SK-MEL-5 (cell line): ENCODE measurements at regions not wholly inside any gene's neighbourhood (a gene's known extent, or its start where the extent isn't known, plus 50 kb on each side); places are given as distances from the start of the nearest gene placed in this dataset.
"Not testable (repeated sequence)": the region's sequence is repeated elsewhere in the genome, so short reads cannot be mapped to it uniquely, and the experiment has no call there.

Experiments
- DNase-seq: peaks from one replicate; pipeline ENCODE4 v3.0.0-alpha.2; 2016; ENCODE audit warnings: low read depth, low spot score
- in situ Hi-C: cut with HindIII; loops from 2 replicates; pipeline ENCODE4 v1.10.0; 2016; ENCODE audit warnings: low sequenced_read_pairs, high pct_unique_total_duplicates, low pct_unique_long_range_greater_than_20kb

DNA sequence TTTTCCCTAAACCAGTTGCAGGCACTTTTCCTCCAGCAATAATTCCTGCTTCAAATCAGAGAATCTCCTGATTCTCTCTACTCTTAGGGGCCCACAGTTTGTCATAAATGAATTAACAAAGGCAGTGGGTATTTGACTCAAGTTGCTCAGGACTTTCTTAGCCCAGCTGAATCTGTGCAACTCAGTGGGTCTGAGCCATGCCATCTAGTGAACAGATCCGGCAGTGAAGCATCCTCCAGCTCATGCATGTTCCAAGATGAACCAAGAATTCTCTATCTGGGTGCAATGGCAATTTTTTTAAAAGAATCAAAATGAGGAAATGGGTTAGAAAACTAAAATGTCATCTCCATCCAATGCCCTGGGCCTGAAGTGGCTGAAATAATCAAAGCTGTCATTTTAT is 575.2 kb upstream of the CDH11 start:
- no peak for DNase-seq
- in situ Hi-C loops, result no loop called here

DNA sequence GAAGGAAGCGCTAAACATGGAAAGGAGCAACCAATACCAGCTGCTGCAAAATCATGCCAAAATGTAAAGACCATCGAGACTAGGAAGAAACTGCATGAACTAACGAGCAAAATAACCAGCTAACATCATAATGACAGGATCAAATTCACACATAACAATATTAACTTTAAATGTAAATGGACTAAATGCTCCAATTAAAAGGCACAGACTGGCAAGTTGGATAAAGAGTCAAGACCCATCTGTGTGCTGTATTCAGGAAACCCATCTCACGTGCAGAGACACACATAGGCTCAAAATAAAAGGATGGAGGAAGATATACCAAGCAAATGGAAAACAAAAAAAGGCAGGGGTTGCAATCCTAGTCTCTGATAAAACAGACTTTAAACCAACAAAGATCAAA is 570.0 kb upstream of the CDH11 start:
- in situ Hi-C loops, result not testable (repeated sequence)

DNA sequence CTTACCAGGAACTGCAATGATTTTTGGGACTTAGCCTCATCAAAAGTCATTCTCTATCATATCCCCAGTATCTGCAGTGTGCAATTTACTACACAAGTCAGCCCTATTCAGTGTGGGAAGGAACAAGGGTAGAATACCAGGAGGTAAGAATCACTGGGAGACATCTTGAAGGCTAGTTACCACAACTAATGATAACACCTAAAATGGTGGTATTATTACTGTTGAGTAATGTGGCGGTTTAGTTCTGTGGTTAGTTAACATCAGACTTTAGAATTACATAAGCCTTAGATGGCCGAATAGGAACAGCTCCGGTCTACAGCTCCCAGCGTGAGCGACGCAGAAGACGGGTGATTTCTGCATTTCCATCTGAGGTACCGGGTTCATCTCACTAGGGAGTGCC is 567.9 kb upstream of the CDH11 start:
- in situ Hi-C loops, result no loop called here
- no peak for DNase-seq

More for the DNA sequence above, 570.0 kb upstream of the CDH11 start:
- DNase-seq, result not testable (repeated sequence)

DNA sequence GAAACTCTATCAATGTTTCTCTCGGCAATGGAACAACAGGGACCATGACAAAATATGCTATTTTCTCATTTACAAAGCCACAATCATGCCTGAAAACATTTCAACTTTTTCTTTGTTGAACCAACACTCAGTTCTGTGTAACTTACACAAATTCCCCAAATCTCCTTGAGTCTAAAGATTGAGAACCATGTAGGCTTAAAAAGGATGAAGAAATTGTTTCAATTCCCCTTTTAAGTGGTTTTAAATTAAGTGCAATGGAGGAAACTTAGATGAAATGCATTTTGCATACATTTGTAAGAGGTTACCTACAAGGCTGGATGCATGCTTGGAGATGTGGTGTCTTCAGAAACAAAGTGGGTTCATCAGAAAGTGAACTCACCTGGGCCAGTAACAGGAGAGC is 566.4 kb upstream of the CDH11 start:
- in situ Hi-C loops, result no loop called here
- no peak for DNase-seq

DNA sequence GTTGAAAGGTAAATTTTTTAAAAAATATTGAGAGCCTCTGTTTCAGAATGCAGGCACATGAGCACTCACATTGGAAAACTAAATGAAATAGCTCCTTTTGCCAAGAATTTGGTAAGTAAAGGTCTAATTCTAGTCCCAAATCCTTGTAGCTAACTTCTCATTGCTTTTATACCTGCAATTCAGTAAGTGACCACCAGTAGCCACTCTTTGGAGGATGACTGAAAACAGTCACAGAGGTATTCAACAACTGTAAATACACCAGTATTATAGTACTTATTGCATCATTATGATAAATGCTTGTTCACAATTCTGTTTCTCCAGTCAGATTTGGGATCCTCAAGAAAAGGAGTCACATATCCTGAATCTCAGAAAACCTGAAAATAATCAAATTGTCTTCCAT is 562.4 kb upstream of the CDH11 start:
- in situ Hi-C loops, result no loop called here
- no peak for DNase-seq

DNA sequence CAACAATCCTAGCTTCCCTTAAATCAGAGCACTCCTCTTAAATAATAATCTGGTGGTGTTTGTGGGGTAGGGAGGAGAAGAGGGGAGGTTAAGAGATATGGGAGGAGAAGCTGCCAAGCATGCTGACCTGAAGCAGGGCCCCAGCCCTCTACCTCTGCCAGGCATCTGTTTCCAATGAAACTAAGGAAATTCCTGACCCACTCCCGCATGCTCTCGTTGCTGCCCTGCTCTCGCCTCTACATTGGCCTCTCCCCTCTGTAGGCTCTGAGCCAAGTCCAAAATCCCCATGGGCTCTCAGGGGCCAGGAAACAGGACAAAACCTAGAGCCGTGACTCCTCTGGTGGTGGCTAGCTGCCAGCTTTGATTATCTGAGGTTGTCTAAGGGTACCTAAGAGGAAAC is 559.5 kb upstream of the CDH11 start:
- no peak for DNase-seq
- in situ Hi-C loops, result no loop called here

DNA sequence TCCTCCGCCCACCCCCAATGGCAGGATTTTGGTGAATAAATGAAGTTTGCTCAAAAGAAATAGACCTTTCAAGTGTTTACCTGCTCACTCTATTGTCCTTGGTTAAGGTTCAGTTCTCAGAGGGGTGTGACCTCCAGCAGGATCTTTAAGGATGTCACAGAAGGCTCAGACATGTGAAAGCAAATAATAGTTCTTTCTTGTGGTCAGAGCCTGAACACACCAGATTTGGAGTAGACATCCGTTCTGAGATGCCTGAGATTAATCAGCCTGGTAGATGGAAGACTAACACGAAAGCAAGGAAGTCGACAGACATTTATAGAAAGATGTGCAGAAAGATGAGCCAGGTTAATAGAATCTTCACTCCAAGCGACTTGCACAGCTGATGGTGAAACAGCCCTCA is 557.9 kb upstream of the CDH11 start:
- in situ Hi-C loops, result no loop called here
- no peak for DNase-seq

DNA sequence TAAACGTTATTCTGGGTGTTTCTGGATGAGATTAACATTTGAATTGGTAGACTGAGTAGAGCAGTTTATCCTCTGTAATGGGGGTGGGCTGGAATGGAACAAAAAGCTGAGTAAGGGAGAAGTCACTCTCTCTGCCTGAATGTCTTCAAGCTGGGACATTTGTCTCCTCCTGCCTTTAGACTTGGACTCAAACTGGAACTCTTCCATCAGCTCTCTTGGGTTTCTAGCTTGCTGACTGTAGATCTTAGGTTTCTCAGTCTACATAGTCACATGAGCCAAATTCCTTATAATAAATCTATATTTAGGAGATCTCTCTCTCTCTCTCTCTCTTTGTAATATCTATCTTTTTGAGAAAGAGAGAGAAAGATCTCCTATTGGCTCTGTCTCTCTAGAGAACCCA is 553.3 kb upstream of the CDH11 start:
- DNase-seq, result no peak
- in situ Hi-C loops, result no loop called here

DNA sequence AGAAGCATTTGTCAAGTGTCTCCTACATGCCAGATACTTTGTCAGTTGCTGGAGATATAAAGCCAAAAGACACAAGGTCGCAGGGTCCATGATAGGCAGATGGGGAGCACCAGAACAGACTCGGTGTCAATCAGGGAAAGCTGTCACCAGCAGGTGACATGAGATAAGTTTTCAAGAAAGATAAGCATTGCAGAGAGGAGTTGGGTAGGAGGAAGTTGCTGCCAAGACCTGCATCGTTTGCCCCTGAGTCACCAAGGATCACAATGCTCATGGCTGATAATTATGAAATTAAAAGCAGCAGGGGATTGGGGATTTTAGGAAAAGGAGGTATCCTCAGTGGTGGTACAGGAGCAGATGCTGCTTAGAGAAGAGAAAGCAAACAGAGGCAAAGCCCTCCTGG is 551.1 kb upstream of the CDH11 start:
- DNase-seq, result no peak
- in situ Hi-C loops, result no loop called here

DNA sequence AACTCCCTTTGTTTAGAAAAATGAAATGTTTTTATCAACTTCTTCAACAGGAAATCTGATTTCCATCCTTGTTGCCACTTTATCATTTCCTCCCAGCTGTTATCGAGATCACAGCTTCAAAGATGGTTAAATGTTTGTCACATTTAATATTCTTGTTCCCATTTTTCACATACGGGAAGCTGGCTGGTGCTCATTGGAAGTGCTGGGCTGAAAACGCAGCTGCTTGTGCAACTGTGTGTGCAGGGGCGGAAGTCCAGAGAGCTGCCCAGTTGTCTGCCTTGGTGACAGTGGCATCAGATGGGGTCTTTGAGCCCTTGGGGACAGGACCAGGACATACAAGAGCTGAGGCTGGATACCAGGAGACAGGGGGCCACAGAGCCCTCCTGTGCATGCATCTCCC is 549.2 kb upstream of the CDH11 start:
- no peak for DNase-seq
- in situ Hi-C loops, result no loop called here

DNA sequence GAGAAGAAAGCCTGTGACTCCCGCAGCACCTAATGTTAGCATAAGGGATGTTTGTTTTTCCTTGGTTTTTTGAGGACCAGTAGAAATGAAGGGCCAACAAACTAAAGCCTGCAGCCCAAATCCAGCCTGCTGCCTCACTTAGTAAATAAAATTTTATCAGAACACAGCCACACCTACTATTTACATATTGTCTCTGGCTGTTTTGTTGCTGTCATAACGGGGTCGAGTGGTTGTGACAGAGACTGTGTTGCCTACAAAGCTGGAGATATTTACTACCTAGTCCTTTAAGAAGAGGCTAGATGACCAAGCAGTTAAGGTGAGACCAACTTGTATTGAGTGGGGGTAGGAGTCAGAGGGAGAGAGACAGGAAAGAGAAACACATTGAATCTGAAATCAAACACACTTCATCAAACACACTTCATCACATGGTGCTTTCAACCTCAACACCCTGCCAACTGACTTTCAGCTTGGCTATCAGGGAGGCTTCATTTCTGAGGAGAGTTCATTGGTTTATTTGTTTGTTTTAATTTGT is 546.3 kb upstream of the CDH11 start:
- in situ Hi-C loops, result no loop called here
- no peak for DNase-seq

DNA sequence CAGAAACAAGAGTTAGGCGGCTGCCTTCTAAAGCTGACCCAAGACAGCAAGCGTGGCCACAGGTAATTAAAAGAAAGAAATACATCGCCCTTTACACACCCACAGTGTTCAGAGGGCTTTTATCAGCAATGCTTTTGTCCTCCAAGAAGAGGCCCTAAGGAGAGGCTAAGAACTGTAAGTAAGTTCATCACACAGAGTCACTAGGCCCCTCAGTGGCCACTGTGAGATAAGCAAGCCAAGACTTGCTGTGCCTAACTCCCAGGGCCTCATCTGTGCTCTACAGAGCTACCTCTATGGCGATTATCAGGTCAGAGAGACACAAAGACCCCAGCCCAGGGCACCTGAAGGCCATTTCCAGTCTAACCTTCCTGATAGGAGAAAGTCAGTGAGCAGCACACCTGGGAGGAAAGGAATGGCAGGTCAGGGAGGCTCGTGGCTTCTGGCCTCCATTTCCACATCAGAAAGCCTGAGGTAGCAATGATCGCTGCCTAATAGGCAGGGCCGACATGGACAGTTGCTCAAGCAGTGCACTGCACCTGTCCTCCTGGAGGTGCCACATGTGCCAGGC is 545.2 kb upstream of the CDH11 start:
- in situ Hi-C loops, result no loop called here
- DNase-seq, result peak; percentile 20

DNA sequence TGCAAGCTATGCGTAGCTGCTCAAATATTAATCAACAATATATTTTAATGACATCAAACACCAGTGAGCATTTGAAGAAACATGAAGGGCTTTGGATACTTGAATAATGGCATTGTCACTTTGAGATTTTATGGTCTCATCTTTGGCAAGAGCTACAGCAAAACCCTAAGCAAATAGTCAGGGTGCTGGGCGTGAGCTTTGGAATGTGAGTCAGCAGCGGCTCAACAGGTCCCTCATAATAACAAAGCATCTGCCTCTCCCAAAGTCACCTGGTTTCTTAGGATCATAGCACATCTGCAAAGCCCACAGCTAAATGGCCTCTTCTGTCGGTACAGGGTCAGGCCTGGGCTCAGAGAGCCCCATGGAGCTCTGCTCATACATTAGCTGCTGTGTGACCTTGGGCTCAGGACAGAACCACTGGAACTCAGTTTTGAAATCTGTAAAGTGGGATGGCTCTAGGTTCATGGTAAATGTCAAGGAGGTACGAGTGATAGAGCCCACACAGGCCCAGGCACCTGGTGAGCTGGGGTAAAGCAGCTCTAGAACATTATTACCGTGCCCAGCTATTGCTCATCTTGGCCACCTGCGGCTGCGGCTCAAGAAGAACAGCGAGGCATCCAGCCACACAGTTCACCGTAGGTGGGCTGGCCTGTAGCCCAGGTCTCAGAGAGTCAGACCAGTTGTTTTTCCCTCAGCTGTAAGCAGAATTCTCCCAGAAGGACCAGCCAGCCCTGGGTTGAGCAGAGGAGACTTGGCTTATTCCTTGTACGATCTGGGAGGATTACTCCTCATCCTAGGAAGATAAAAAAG is 544.5 kb upstream of the CDH11 start:
- DNase-seq, result no peak
- in situ Hi-C loops, result no loop called here

DNA sequence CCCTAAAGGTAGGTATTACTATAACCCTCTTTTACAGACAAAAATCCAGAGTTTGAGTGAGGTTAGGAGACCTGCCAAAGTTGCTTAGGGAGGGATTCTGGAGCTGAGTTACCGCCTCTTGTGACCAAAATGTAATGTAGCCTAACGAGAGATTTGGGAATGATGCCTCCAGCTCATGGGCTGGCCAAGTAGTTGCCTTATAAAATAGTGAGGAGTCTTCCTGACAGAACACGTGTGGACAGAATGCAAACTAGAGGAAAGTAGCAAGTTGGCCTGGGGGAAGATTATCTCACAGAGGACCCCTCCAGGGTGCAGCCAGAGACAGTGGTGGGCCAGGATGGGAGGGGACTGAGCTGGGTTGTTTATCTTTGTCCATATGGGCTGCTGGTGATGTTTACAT is 543.7 kb upstream of the CDH11 start:
- no peak for DNase-seq
- in situ Hi-C loops, result no loop called here

DNA sequence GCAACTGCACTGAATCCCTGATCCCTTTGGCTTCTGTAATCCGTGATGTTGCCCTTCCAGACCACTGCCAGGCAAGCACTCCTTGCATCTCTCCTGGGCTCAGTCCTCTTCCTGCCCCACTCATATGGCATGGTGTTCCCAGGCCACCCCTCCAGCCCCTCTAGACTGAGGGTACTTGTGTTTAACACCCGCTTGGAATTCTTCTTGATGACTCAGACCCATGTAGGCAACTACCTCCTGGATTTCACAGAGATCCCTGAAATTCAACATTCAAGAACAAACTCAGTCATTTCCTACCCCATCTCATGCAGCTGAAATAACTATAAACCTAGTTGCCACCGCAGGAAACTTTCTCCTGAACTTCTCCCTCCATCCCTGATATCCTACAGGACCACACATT is 541.9 kb upstream of the CDH11 start:
- in situ Hi-C loops, result no loop called here
- no peak for DNase-seq

DNA sequence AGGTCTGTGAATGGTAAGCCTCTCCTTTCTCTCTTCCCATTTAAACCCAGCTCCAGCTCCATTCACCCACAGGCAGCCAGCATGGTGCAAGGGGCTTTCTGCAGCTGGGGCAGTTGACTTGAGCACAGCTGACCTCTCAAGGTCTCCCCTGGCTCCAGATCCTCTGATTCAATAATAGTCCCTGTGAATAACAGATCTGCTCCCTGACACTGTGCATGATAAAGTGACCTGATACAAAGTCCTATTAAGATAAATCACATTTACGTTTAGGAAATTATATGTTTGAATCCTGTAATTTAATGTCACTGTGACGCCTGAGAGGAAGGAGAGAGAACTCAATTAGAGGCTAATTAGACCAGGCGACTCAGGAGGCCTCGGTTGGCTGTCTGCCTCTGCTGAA is 540.4 kb upstream of the CDH11 start:
- DNase-seq, result no peak
- in situ Hi-C loops, result no loop called here

DNA sequence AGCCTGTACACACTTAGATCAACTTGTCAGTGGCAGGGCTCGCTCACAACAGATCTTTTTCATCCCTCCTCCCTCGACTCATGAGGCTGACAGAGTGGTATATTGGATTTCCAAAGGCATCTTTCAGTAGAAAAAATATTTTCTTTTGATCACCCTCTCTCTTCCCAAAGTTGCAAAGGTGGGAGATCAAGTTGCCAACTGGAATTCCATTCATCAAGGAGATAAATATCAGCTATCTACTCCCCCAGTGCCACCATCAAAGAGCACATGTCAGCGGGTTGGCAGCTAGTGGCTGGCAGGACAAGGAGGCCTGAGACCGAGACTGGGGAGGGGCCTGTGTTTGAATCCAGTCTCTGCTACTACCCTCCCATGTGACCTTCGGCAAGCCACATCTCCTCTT is 539.7 kb upstream of the CDH11 start:
- in situ Hi-C loops, result no loop called here
- DNase-seq, result no peak

DNA sequence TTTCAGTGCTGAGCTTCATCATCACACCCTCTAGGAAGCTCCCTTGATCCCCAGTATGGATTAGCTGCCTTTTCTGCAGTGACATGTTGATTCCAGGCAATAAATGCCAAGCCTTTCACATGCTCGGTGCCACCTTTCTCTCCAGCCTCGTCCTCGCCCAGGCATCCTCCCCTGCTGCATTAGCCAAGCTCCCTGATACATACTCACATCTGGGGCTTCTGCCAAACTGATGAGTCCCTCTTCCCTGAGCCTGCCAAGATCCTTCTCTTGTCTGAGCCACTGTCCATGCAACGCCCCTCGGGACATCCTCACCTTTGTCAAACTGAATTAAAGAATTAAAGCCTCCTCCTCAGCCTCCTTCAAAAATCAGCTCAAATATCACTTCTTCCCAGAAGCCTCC is 538.5 kb upstream of the CDH11 start:
- in situ Hi-C loops, result no loop called here
- no peak for DNase-seq

DNA sequence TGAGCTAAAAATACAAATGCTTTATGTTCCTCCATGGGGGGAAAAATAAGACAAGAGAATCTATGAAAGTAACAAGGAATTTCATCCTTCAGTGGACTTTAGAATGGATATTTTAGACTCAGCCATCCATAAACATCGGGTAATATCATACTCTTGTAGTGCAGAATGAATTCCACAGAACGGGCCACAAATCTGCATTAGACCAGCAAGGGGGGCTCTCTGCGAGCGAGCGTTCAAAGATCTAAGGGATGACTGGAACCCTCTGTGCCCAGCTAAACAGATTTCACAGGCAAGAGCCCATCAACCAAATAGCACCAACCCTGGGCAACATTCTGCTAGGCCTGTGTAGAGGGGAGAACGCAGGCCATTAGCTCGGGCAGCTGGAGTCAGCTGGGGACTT is 537.9 kb upstream of the CDH11 start:
- DNase-seq, result no peak
- in situ Hi-C loops, result no loop called here
